Activated B cell treated with CpG ODN at 0.5 μM for 24 hours (primary cell): ENCODE measurements at regions not wholly inside any gene's neighbourhood (a gene's known extent, or its start where the extent isn't known, plus 50 kb on each side); places are given as distances from the start of the nearest gene placed in this dataset.

Experiments
- ATAC-seq: fragments of 200-7000 bp; cut with Tn5 transposase; one replicate; pipeline ENCODE4 v1.10.0; 2021; ENCODE audit warnings: low read depth, mild to moderate bottlenecking, moderate library complexity
- CTCF ChIA-PET: fragments of 350-600 bp; sonication (Branson Sonifier 250); formaldehyde crosslinking; loops from one replicate; lab custom pipeline; 2021; ENCODE audit warnings: antibody characterized with exemption; lab: Charles Lee
- POLR2A ChIA-PET: fragments of 350-600 bp; sonication (Branson Sonifier 250); formaldehyde crosslinking; loops from one replicate; lab custom pipeline; 2021; ENCODE audit warnings: antibody characterized with exemption; lab: Charles Lee
- DNase-seq: peaks from one replicate; pipeline ENCODE4 v3.0.0; 2022
- H3K27ac Mint-ChIP-seq: one replicate; pipeline ENCODE4 v1.8.0; 2020; ENCODE audit warnings: mixed read lengths
- H3K27me3 Mint-ChIP-seq: one replicate; pipeline ENCODE4 v1.8.0; 2021; ENCODE audit warnings: mixed read lengths
- H3K36me3 Mint-ChIP-seq: one replicate; pipeline ENCODE4 v1.8.0; 2021; ENCODE audit warnings: low read depth, mixed read lengths
- H3K4me1 Mint-ChIP-seq: one replicate; pipeline ENCODE4 v1.8.0; 2021; ENCODE audit warnings: mixed read lengths
- H3K4me3 Mint-ChIP-seq: one replicate; pipeline ENCODE4 v1.8.0; 2020; ENCODE audit warnings: mild to moderate bottlenecking, mixed read lengths
- H3K9me3 Mint-ChIP-seq: one replicate; pipeline ENCODE4 v1.8.0; 2020; ENCODE audit warnings: mixed read lengths
- CTCF ChIP-seq: fragments of 200-600 bp; IDR thresholded peaks from one replicate; pipeline ENCODE4 v1.8.0; 2022; ENCODE audit warnings: antibody characterized with exemption, mild to moderate bottlenecking
- intact Hi-C: fragments of 100-400 bp; cut with micrococcal nuclease; formaldehyde crosslinking; loops from one replicate; pipeline ENCODE4 v1.15.1; 2024

- ChIA-PET POLR2A (no interaction called here), CTCF (no interaction called here)
- H3K36me3 Mint-ChIP-seq, result no peaks in the 10 kb centered on the region
- no peak for ATAC-seq
- DNase-seq, result no peak
- no peak for TF ChIP-seq CTCF
- intact Hi-C loops, result no loop called here
- H3K27me3 Mint-ChIP-seq, result no peaks in the 10 kb centered on the region
- no peaks in the 10 kb centered on the region for H3K4me1 Mint-ChIP-seq
- H3K4me3 Mint-ChIP-seq, result no peak overlapping the region
- no peak overlapping the region for H3K27ac Mint-ChIP-seq
- peaks cover 9% of the 10 kb centered on the region for H3K9me3 Mint-ChIP-seq
Observed at GRCh38 chr5:174665347-174665746, 59.0 kb upstream of the MSX2 start.

- H3K4me3 Mint-ChIP-seq, result no peak overlapping the region
- H3K27ac Mint-ChIP-seq, result no peak overlapping the region
- ChIA-PET CTCF (no interaction called here), POLR2A (no interaction called here)
- no peaks in the 10 kb centered on the region for H3K36me3 Mint-ChIP-seq
- intact Hi-C loops, result no loop called here
- DNase-seq (no peak), ATAC-seq (no peak)
- TF ChIP-seq CTCF, result no peak
- no peaks in the 10 kb centered on the region for H3K27me3 Mint-ChIP-seq
- no peaks in the 10 kb centered on the region for H3K4me1 Mint-ChIP-seq
- peaks cover 9% of the 10 kb centered on the region for H3K9me3 Mint-ChIP-seq
Observed at GRCh38 chr5:174667526-174667925, 56.9 kb upstream of the MSX2 start.

- intact Hi-C loops, result no loop called here
- CTCF ChIA-PET, result no interaction called here
- no peak for ATAC-seq
- Mint-ChIP-seq H3K27ac (no peak overlapping the region), H3K36me3 (no peaks in the 10 kb centered on the region), H3K4me3 (no peak overlapping the region), H3K9me3 (peaks cover 9% of the 10 kb centered on the region), H3K4me1 (no peaks in the 10 kb centered on the region), H3K27me3 (no peaks in the 10 kb centered on the region)
- TF ChIP-seq CTCF, result no peak
- POLR2A ChIA-PET, result no interaction called here
- DNase-seq, result no peak
Observed at GRCh38 chr5:174668349-174668748, 56.0 kb upstream of the MSX2 start.
